Glomerular visceral epithelial cell (primary cell): ENCODE measurements at regions not wholly inside any gene's neighbourhood (a gene's known extent, or its start where the extent isn't known, plus 50 kb on each side); places are given as distances from the start of the nearest gene placed in this dataset.

ENCODE experiments used
- DNase-seq: peaks from one replicate; pipeline ENCODE4 v3.0.0-alpha.2; 2016; ENCODE audit errors: extremely low spot score

GRCh38 chr16:86632206-86632605 is 53.9 kb downstream of the FOXL1 start:
- no peak for DNase-seq

GRCh38 chr16:86632944-86633343 is 54.6 kb downstream of the FOXL1 start:
- DNase-seq: no peak

- DNase-seq: no peak
Observed at GRCh38 chr16:86634292-86634691, 55.9 kb downstream of the FOXL1 start.

- no peak for DNase-seq
Observed at GRCh38 chr16:86635176-86635876, 57.0 kb downstream of the FOXL1 start.

- DNase-seq: no peak
Observed at GRCh38 chr16:86635926-86636325, 57.6 kb downstream of the FOXL1 start.

- DNase-seq: no peak
Observed at GRCh38 chr16:86637744-86638143, 59.4 kb downstream of the FOXL1 start.

- no peak for DNase-seq
Observed at GRCh38 chr16:86638642-86639041, 60.3 kb downstream of the FOXL1 start.

- DNase-seq: no peak
Observed at GRCh38 chr16:86639354-86639753, 61.0 kb downstream of the FOXL1 start.

GRCh38 chr16:86640265-86640843 is 62.0 kb downstream of the FOXL1 start:
- no peak for DNase-seq

GRCh38 chr16:86642087-86642486 is 63.7 kb downstream of the FOXL1 start:
- no peak for DNase-seq

GRCh38 chr16:86643671-86644070 is 65.3 kb downstream of the FOXL1 start:
- no peak for DNase-seq

GRCh38 chr16:86647561-86647960 is 69.2 kb downstream of the FOXL1 start:
- no peak for DNase-seq

- no peak for DNase-seq
Observed at GRCh38 chr16:86649875-86650274, 71.5 kb downstream of the FOXL1 start.

GRCh38 chr16:86651013-86651627 is 72.8 kb downstream of the FOXL1 start:
- DNase-seq: no peak

- no peak for DNase-seq
Observed at GRCh38 chr16:86651823-86652222, 73.5 kb downstream of the FOXL1 start.

GRCh38 chr16:86653285-86654006 is 75.1 kb downstream of the FOXL1 start:
- no peak for DNase-seq

GRCh38 chr16:86657972-86658371 is 79.6 kb downstream of the FOXL1 start:
- DNase-seq: no peak

GRCh38 chr16:86660623-86661022 is 82.3 kb downstream of the FOXL1 start:
- no peak for DNase-seq

GRCh38 chr16:86661706-86662105 is 83.4 kb downstream of the FOXL1 start:
- no peak for DNase-seq

- no peak for DNase-seq
Observed at GRCh38 chr16:86662195-86662594, 83.8 kb downstream of the FOXL1 start.

GRCh38 chr16:86662740-86663139 is 84.4 kb downstream of the FOXL1 start:
- DNase-seq: no peak

- no peak for DNase-seq
Observed at GRCh38 chr16:86663685-86664521, 85.6 kb downstream of the FOXL1 start.
